ENCODE measurements at regions not wholly inside any gene's neighbourhood (a gene's known extent, or its start where the extent isn't known, plus 50 kb on each side); places are given as distances from the start of the nearest gene placed in this dataset.

GRCh38 chr11:29435421-29435820 is 581.4 kb downstream of the KCNA4 start:
- H3K27me3 ChIP-seq (ENCODE audit: insufficient read depth): no peaks in the 10 kb centered on the region
- WGBS (ENCODE audit: low lambda C conversion rate): 3% methylated on average over 1 of the region's 1 CpG
- no peaks in the 10 kb centered on the region for H3K9me2 ChIP-seq
- no peak overlapping the region for H3K9ac ChIP-seq
- H3K4me2 ChIP-seq: no peak overlapping the region
- no peak overlapping the region for H2AFZ ChIP-seq (ENCODE audit: low read depth)
- H3K36me3 ChIP-seq (replicated peaks in 1 of 2; ENCODE audit: control insufficient read depth in 1 of 2, insufficient read depth in 2 of 2, low read length in 1 of 2): no peaks in the 10 kb centered on the region
- ChIA-PET CTCF (no interaction called here), POLR2A (no interaction called here)
- no peaks in the 10 kb centered on the region for H3K9me3 ChIP-seq
- no peak for TF ChIP-seq FOXM1 (IDR thresholded peaks at IDR 0.05; ENCODE audit: low read depth)
- TF ChIP-seq USF1 (IDR thresholded peaks at IDR 0.05; ENCODE audit: borderline replicate concordance, low read depth): no peak
- TF ChIP-seq GATA2 (CRISPR knock-in tag; IDR thresholded peaks at IDR 0.05): no peak
- TF ChIP-seq MXI1 (IDR thresholded peaks at IDR 0.05; ENCODE audit: low read depth, low read length): no peak
- no peak for TF ChIP-seq TEAD4 (IDR thresholded peaks at IDR 0.05; ENCODE audit: borderline replicate concordance, insufficient read depth)
- TF ChIP-seq RXRA (IDR thresholded peaks at IDR 0.05; ENCODE audit: borderline replicate concordance, low read depth): no peak
- no peak for TF ChIP-seq RAD21 (IDR thresholded peaks at IDR 0.05; ENCODE audit: low read length)
- TF ChIP-seq POLR2AphosphoS5 (IDR thresholded peaks at IDR 0.05; ENCODE audit: low read depth, low read length): no peak
- no peak for TF ChIP-seq SMC3 (IDR thresholded peaks at IDR 0.05; ENCODE audit: low read depth, low read length)
- TF ChIP-seq CTCF (IDR thresholded peaks at IDR 0.05): no peak
- no peak for TF ChIP-seq CHD2 (IDR thresholded peaks at IDR 0.05; ENCODE audit: low read length, partially characterized antibody)
- no peak for TF ChIP-seq GABPA (IDR thresholded peaks at IDR 0.05; ENCODE audit: low read depth)
- no peak for TF ChIP-seq MEF2A (IDR thresholded peaks at IDR 0.05; ENCODE audit: borderline replicate concordance, low read depth)
- no peak for TF ChIP-seq TAF1 (IDR thresholded peaks at IDR 0.05; ENCODE audit: borderline replicate concordance, low read depth, low read length)
- TF ChIP-seq TCF12 (IDR thresholded peaks at IDR 0.05): no peak
- TF ChIP-seq EZH2phosphoT487 (IDR thresholded peaks at IDR 0.05; ENCODE audit: borderline replicate concordance, low read depth): no peak
- no peak for TF ChIP-seq REST (IDR thresholded peaks at IDR 0.05; ENCODE audit: low read depth, low read length)
- no peak for DNase-seq
- no peak overlapping the region for H3K27ac ChIP-seq (ENCODE audit: low read depth in 2 of 2, low read length in 1 of 2)
- H4K20me1 ChIP-seq (ENCODE audit: insufficient read depth): no peaks in the 10 kb centered on the region
- no peaks in the 10 kb centered on the region for H3K79me2 ChIP-seq (ENCODE audit: insufficient read depth)
- H3K4me3 ChIP-seq (ENCODE audit: low read depth in 2 of 2, low read length in 1 of 2): no peak overlapping the region
- H3K4me1 ChIP-seq (ENCODE audit: control insufficient read depth in 1 of 2, insufficient read depth in 2 of 2, low read depth in 1 of 2, low read length in 1 of 2): no peaks in the 10 kb centered on the region; a peak in 1 of 4 replicates
- H3F3A ChIP-seq (replicated peaks; ENCODE audit: insufficient read depth): no peaks in the 10 kb centered on the region
